ENCODE measurements at regions not wholly inside any gene's neighbourhood (a gene's known extent, or its start where the extent isn't known, plus 50 kb on each side); places are given as distances from the start of the nearest gene placed in this dataset.

GRCh38 chr10:60663850-60664249 lies 114.4 kb upstream of the CDK1 start:
- DNase-seq = peak; percentile 63

- DNase-seq = peak; percentile 11
These were observed 115.2 kb upstream of the CDK1 start for GRCh38 chr10:60662917-60663614.

- no peak for DNase-seq
These were observed 116.6 kb upstream of the CDK1 start for GRCh38 chr10:60661637-60662036.

GRCh38 chr10:60660625-60661024 lies 117.7 kb upstream of the CDK1 start:
- no peak for DNase-seq

DNA sequence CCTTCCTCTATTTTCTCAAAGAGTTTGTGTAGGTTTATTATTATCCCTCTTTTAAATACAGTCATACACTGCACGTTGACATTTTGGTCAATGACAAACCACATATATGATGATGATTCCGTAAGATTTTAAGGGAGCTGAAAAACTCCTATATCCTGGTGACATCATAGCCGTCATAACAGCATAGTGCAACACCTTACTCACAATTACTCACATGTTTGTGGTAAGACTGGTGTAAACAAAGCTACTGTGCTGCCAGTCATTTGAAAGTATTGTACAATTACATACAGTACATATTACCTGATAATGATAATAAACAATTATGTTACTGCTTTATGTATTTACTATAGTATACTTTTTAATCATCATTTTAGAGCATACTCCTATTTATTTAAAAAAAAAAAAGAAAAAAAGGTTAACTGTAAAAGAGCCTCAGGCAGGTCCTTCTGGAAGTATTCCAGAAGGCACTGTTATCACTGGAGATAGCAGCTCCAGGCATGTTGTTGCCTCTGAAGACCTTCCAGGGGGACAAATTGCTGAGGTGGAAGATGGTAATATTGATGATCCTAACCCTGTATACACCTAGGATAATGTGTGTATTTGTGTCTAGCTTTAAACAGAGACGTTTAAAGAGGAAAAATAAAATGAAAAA lies 123.3 kb upstream of the CDK1 start:
- no peak for DNase-seq

DNA sequence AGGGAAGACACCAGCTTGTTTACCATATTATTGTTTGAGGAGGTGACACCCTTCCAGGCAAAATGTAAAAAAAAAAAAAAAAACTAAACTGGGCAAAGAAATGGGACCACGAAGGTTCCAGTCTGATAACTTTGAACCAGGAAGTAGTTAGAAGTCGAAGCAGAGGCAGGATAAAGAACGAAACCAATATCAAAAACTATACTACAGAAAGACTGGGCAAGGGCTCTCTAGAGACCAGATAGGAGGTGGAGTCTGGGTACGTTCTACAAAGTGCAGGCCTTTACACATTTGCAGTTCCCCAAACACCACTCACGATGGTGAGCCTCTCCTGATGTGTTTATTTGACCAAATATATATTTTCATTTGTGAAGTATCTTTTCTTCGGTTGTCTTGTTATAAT lies 125.7 kb upstream of the CDK1 start:
- no peak for DNase-seq

DNA sequence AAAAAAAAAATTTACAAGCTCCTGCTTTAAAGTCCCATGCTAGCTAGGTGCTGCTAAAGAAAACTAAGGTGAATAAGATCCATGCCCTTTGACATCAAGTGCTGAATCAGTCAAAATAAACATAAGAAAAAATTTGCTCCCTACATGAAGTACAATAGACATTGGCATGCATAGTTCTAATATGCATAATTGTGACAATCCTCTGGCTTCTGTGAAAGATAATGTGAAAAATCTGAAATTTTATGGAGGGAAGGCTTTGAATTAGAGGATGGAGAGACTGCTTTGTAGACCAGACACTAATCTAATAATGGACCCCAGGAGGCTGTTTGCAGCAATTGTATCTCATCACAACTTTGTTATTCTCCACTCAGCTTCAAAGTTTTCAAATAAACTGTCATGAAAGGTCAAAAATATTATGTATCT lies 127.9 kb upstream of the CDK1 start:
- DNase-seq = no peak

DNA sequence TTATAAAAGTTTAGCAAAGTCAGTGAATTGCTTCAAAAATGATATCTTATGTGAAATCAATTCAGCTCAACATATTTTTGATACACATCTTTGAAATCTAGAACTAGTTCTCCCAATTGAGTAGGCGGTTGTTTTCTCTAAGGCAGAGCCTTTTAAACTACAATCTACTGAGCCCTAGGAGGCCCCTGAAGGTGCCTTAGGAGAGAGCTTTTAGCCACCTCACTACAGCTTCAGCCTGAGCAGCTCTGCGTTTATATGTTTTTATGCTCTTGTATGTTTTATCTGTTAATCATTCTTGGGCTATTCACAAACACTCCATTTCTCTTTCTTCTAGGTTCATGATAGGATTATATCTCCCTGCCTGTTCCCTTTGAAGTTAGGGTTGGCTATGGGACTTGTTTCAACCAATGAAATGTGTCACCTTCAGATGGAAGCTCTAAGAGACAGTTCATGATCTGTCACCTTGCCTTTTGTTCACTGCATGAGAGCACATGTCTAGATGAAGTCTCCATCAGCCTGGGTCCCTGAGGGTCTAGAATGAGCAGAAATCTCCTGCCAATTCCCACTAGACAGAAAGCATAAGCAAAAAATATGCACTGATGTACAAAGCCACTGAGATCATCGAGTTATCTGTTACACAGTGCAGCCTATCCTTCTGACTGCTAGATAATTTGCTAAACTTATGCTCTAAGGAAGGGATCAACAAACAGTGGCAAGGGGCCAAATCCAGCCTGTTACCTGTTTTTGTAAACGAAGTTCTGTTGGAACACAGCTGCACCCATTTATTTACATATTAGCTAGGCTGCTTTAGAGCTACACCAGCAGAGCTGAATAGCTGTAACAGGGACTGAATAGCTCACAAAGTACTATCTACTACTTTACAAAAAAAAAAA lies 128.5 kb upstream of the CDK1 start:
- peak; percentile 27 for DNase-seq

DNA sequence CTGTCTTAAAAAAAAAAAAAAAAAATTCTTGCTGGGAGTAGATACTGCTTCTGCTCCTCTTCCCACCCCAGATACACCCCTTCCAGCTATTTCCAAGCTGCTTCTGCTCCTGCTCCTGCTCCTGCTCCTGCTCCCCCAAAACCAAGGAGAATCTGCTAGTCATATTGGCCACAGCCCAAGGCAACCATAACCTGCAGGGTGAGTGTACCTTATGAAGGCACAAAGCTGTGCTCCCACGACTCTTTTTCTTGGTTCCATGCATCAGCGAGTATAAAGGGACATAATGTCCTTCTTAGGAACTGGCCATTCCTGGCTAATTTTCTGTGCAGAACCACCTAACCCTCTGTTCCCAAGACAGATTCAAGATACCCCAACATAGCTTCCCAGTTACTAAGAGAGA lies 129.5 kb upstream of the CDK1 start:
- no peak for DNase-seq

DNA sequence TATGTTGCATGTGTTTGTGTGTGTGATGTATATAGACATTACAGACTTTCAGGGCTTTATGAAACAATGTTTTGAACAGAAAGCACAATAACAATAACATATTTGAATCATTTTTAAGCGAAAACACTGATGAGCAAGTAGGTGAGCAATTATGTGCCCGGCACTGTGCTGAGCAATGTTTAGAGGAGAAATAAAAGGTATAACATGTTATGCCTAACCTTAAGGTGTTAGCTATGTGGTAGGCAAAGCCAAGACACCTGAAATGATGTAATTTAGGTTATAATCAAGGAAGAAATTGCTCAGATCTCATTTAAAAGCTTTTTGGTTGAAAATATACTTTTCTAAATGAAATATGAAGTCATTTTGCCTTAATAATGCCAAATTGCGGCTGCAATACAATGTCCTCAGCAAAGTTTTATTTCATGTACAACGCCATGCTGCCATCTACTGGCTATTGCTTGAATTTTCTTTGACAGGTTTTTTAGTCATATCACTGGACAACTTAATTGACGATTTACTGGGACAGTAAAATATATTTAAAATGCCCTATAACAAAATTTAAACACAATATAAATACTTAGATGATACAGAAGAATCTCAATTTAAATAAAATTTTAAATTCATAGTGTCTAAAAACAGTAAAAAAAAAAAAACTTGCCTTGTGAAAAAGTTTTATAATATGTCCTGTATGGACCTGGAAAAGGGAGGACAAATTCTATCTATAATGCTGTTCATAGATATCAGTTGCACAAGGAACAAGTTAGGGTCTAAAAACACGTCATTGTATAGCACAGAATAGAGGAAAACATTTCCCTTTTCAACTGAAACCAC lies 131.1 kb upstream of the CDK1 start:
- DNase-seq = peak; percentile 45

DNA sequence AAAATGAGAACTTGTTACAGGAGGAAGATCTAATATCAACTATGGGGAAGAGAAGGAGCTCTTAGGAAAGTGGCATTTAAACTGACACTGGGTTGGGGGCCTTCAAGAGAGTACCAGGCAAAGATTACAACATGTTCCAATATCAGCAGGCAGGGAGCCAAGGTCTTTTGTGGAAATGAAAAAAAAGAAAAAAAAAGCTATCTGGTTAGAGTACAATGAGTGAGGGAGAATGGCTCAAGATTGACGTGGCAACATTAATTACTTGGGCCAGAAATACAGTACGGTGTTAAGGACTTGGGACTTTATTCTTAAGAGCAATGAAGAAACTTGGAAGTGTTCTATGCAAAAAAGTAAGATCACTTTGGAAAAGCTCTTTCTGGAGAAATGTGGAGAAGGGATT lies 132.3 kb upstream of the CDK1 start:
- no peak for DNase-seq

DNA sequence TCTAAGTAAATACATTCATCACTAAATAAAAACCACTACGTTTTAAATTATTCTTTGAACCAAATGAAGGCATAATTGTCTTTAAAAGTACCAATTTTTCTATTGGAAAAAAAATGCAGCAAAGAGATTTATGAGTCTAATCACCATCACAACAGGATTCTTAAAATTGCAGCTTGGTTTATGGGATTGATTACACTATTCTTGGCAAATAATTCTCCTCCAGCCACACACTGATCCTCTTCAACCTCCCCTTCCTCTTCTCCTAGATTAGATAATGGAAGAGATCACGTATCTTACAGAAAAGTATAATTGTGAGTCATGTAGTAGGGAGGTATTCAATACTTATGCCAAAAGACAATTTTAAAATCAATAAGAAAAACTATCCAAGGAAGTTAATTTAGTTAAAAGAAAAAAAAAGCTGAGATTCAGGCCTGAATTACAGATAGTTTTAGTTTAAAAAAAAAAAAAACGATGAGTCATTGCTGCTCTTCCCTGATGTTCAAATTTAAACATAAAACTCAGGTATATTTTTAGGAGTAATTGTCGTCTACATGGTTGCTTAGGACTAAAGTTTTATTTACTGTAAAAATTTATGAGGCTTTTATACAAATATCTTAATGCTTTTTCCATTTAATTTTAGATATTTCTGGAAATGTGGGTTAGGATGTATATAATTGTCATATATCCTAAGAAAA lies 133.7 kb upstream of the CDK1 start:
- DNase-seq = no peak

GRCh38 chr10:60643874-60644273 lies 134.4 kb upstream of the CDK1 start:
- DNase-seq = no peak

- no peak for DNase-seq
These were observed 148.9 kb upstream of the CDK1 start for GRCh38 chr10:60629332-60629731.

GRCh38 chr10:60627778-60628748 lies 150.2 kb upstream of the CDK1 start:
- no peak for DNase-seq

DNA sequence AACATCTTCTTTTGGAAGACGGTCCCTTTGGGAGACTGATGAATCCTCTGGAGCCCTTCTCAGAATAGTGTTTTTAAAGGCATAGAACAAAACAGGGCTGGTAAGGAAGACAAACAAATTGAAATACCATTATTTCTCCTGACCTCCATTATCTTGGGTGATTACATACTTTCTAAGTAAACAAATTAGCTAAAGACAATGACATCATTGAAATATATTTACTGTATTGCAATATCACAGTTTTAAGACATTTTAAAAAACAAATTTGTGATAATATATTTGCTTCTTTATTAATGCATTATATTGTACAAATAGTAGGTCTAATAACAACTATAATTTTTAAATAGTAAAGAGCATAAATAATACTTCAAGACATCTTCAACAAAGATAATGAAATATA lies 152.2 kb upstream of the CDK1 start:
- DNase-seq = no peak

GRCh38 chr10:60623627-60624026 lies 154.7 kb upstream of the CDK1 start:
- no peak for DNase-seq

DNA sequence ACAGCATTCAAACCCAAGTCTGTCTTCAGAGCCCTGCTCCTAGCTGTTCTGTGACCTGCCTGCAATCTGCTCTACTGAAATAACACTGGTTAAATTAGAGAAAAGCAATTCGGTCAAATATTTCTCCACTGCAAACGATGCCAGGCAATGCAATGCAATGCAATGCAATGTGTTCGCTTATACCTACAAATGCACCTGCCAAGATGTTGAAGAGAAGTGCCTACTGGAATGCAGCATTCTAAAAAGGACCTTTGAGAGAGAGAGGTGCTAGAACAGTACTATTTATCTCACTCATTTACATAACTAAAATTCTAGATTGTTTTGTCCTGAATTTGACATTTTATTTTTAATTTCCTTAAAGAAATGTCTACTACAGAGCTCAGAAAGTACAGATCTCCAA lies 157.3 kb upstream of the CDK1 start:
- no peak for DNase-seq

DNA sequence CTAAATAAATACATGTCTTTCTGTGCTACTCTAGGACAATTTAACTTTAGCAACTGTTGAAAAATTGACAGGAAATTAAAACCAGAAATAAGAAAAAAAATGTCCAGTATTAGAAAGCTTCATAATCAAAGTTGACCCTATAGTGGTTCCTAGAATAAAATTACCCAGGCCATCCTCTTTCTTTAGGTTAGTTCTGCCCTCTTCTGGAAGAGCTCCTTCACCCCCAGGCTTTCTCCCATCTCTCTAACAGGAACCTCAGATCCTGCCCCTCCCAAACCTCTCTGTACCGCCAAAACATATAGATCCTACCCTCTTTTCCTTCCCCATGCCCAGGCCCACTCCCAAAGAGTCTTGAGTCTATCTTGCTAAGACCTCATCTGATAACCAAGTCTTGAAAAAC lies 159.4 kb upstream of the CDK1 start:
- DNase-seq = no peak

DNA sequence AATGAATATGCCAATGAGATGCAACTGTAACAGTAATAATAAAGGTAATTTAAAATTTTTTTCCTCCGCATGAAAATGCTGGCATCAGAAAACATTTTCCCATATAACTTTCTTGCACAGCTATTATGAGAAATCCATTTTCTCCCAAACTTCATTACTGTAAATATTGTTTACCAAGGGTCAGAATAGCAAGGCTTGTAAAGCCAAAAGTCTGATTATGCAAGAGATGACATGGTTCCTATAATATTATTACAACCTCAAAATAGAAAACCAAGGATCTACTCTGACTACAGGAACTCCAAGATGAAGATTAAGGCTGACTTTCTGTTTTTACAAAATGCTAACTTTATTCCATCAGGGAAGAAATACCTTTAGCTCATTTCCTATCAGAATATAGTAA lies 162.7 kb upstream of the CDK1 start:
- DNase-seq = no peak

- no peak for DNase-seq
These were observed 163.9 kb upstream of the CDK1 start for GRCh38 chr10:60614363-60614762.
